A549 (cell line): ENCODE measurements at regions not wholly inside any gene's neighbourhood (a gene's known extent, or its start where the extent isn't known, plus 50 kb on each side); places are given as distances from the start of the nearest gene placed in this dataset.

Source experiments
- CHD4 ChIP-seq: fragments of 200-600 bp; sonication (generic); IDR thresholded peaks from 2 replicates; pipeline ENCODE4 v1.6.1; 2016; ENCODE audit warnings: antibody characterized with exemption, mild to moderate bottlenecking, borderline replicate concordance
- EP300 ChIP-seq, 2 experiments: fragments of >200 bp; sonication (Bioruptor Twin); formaldehyde crosslinking; IDR thresholded peaks; 2 replicates in 1 of 2; 3 replicates in 1 of 2; pipeline ENCODE4 v1.6.1; 2016 to 2017
- NR3C1 ChIP-seq: fragments of >200 bp; sonication (Bioruptor Twin); formaldehyde crosslinking; IDR thresholded peaks from 3 replicates; pipeline ENCODE4 v1.6.1; 2017
- POLR2A ChIP-seq: IDR thresholded peaks from 2 replicates; pipeline ENCODE4 v1.6.1; 2012; ENCODE audit warnings: mild to moderate bottlenecking, low read length
- RNF2 ChIP-seq: fragments of 200-600 bp; sonication (generic); IDR thresholded peaks from 2 replicates; pipeline ENCODE4 v1.6.1; 2016; ENCODE audit warnings: low read depth, mild to moderate bottlenecking, antibody characterized with exemption, moderate library complexity, borderline replicate concordance
- TF ChIP-seq, protein P1 (sequence below): fragments of >200 bp; sonication (Bioruptor Twin); formaldehyde crosslinking; IDR thresholded peaks from 3 replicates; pipeline ENCODE4 v1.5.1; 2016
- TF ChIP-seq, protein P2 (sequence below): fragments of 250-450 bp; sonication (Bioruptor Pico); IDR thresholded peaks from 2 replicates; pipeline ENCODE4 v1.5.0; 2020; ENCODE audit warnings: low read depth, mild to moderate bottlenecking, moderate library complexity
- TF ChIP-seq, protein P3 (sequence below): fragments of 250-450 bp; sonication (Bioruptor Pico); IDR thresholded peaks from 2 replicates; pipeline ENCODE4 v1.5.0; 2021; ENCODE audit warnings: mild to moderate bottlenecking, moderate library complexity, borderline replicate concordance

DNA sequence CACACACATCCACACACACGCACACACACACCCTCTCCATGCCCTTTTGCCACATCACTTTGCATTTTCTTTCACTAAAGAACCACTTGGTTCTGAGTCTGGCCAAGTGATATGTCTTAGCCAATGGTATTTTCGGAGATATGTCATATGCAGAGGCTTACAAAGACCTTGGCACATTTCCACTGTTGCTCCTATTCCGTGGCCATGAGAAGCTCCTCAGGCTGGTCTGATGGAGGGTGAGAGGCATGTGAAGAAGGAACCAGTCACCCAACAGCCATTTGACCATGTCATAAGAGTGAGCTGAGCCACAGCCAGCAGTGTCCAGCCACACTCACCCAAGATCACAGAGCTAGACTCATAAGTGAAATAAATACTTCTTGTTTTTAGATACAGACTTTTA lies 212.6 kb upstream of the NAV2 start:
- TF ChIP-seq, protein P1, sequence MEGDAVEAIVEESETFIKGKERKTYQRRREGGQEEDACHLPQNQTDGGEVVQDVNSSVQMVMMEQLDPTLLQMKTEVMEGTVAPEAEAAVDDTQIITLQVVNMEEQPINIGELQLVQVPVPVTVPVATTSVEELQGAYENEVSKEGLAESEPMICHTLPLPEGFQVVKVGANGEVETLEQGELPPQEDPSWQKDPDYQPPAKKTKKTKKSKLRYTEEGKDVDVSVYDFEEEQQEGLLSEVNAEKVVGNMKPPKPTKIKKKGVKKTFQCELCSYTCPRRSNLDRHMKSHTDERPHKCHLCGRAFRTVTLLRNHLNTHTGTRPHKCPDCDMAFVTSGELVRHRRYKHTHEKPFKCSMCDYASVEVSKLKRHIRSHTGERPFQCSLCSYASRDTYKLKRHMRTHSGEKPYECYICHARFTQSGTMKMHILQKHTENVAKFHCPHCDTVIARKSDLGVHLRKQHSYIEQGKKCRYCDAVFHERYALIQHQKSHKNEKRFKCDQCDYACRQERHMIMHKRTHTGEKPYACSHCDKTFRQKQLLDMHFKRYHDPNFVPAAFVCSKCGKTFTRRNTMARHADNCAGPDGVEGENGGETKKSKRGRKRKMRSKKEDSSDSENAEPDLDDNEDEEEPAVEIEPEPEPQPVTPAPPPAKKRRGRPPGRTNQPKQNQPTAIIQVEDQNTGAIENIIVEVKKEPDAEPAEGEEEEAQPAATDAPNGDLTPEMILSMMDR: no peak
- TF ChIP-seq, protein P2, sequence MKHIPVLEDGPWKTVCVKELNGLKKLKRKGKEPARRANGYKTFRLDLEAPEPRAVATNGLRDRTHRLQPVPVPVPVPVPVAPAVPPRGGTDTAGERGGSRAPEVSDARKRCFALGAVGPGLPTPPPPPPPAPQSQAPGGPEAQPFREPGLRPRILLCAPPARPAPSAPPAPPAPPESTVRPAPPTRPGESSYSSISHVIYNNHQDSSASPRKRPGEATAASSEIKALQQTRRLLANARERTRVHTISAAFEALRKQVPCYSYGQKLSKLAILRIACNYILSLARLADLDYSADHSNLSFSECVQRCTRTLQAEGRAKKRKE (CRISPR knock-in tag): no peak
- TF ChIP-seq NR3C1: no peak
- TF ChIP-seq POLR2A: no peak
- no peak for TF ChIP-seq RNF2
- TF ChIP-seq CHD4: no peak
- no peak for TF ChIP-seq EP300 (IDR thresholded peaks at IDR 0.05)
- TF ChIP-seq, protein P3, sequence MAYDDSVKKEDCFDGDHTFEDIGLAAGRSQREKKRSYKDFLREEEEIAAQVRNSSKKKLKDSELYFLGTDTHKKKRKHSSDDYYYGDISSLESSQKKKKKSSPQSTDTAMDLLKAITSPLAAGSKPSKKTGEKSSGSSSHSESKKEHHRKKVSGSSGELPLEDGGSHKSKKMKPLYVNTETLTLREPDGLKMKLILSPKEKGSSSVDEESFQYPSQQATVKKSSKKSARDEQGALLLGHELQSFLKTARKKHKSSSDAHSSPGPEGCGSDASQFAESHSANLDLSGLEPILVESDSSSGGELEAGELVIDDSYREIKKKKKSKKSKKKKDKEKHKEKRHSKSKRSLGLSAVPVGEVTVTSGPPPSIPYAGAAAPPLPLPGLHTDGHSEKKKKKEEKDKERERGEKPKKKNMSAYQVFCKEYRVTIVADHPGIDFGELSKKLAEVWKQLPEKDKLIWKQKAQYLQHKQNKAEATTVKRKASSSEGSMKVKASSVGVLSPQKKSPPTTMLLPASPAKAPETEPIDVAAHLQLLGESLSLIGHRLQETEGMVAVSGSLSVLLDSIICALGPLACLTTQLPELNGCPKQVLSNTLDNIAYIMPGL (CRISPR knock-in tag): no peak
